HT1080 (cell line): ENCODE measurements at regions not wholly inside any gene's neighbourhood (a gene's known extent, or its start where the extent isn't known, plus 50 kb on each side); places are given as distances from the start of the nearest gene placed in this dataset.
"Not testable (repeated sequence)": the region's sequence is repeated elsewhere in the genome, so short reads cannot be mapped to it uniquely, and the experiment has no call there.

ENCODE experiments used
- DNase-seq: peaks from one replicate; pipeline ENCODE4 v3.0.0-alpha.2; 2015; ENCODE audit warnings: low read depth

DNA sequence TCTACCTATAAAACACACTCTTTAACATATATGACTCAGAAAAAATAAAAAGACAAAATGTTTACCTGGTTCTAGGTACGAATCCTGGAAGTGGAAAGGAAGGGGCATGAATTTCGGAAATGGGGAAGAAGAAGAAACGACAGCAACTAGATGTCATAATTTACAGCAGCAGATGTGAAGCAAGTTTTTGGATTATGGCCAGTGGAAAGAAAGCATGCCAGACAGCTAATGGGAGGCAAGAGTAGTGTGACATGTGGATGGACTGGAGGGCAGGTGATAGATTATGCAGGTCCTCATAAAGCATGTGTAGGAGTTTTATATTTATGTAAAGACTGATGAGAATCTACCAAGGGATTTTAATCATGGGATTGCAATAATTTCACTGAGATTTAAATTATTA is 279.0 kb upstream of the TACR3 start:
- no peak for DNase-seq

DNA sequence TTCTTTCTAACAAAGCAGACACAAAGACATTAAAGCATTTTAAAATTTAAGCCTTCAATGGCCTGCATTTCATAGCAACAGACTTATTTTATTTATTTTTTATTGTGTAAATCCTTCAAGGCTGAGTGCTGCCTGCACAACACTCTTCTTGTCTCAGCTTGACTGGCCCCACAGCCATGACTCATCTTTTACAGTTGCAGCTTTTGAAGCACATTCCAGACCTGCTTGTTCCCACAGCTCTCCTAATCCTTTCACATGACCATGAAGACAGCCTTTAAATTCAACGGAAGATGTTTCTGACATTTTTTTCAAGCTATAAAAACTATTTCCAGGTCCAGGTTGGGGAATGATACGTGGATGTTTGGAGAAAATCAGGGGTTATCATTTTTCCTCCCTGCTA is 276.9 kb upstream of the TACR3 start:
- DNase-seq = peak; percentile 94

DNA sequence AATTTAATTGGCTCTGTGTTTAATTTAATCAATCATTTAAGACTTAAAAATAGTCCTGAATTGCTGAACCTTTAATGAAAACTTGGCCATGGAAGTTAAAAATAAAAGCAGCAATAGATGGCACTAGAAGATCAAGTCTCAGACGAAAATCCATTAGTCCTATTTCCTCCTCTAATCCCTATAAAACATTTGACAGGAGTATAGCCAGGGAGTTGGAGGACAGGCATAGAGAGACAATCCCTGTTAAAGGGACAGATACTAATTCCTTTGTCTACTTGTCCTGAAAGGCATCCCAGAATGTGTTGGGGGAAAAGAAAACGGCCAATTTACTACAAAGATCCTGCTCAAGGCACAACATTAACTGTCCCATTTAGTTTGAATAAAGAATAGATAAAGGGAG is 276.3 kb upstream of the TACR3 start:
- DNase-seq = peak; percentile 62

DNA sequence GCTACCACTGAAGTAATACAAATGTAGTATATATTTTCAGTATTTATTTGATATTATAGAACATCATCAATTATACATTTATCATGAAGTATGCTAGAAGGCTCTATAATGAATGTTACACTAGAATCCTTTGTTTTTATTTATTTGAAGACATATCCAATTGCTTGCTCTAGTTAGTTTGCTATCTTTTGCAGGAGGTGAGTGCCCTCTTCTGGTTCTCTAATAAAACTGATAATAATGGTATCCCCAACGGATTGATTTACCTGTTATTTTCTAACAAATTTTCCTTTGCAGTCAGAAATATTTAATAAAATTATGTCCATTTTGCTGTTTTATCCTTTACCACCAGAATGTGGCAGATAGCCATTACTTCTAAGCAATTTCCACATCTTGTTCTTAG is 274.3 kb upstream of the TACR3 start:
- no peak for DNase-seq

DNA sequence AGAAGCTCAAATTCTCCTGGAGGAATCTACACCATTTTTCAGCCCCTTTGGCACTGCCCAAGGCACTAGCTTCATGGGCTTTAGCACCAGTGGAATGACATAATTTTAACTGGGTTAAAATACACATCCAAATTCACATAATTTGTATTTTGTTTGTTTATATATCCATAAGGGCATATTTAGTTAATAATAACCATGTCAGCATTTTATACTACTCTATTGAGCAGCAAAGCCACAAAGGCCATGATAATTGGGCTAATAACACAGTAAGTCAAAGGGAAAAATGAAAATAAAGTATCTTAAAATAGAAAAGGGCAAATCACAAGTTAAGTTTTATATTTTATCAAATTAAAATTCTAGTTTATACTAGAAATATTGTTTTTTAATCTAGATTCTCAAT is 262.7 kb upstream of the TACR3 start:
- DNase-seq = no peak

DNA sequence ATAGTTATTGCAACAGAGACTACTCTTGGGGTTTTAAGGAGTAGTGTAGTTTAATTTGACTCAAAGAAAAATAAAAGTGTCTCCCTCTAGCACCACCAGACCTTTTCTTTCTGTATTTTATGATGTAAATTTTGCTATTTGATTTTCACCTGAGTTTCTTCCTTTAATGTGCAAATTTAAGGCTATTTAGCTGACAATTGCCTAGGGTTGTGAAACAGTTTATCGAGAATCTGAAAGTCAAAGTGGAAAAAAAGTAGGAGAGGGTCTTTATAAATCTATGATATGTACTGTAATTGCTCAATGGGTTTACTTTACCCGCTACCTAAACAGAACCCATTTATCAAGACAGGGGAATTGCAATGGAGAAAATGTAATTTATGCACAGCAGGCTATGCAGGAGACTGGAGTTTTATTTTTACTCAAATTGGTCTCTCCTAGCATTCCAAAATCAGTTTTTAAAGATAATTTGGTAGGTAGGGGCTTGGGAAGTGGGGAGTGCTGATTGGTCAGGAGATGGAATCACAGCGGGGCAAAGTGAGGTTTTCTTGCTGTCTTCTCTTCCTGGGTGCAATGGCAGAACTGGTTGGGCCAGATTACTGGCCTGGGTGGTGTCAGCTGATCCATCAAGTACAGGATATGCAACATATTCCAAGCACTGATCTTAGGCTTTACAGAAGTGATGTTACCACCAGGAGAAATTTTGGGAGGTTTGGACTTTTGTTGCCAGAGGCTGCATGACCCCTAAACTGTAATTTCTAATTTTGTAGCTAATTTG is 228.6 kb upstream of the TACR3 start:
- no peak for DNase-seq

DNA sequence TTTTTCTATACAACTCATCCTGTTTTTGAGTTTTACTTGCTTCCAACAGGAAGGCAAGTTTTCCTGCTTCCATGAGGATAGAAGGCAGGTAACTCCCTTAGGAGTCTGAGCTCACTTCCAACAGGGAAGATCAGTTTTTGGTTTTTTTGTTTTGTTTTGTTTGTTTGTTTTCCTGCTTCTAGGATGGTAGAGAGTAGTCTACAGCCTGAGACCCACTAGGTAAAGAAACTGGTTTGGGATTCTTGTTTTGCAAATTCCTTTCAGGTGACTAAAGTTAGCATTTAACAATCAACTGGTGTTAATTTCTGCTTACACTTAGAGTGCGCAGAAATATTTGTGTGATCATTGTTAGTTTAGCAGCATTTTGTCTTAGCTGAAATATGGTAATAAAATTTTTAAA is 227.8 kb upstream of the TACR3 start:
- DNase-seq = no peak

DNA sequence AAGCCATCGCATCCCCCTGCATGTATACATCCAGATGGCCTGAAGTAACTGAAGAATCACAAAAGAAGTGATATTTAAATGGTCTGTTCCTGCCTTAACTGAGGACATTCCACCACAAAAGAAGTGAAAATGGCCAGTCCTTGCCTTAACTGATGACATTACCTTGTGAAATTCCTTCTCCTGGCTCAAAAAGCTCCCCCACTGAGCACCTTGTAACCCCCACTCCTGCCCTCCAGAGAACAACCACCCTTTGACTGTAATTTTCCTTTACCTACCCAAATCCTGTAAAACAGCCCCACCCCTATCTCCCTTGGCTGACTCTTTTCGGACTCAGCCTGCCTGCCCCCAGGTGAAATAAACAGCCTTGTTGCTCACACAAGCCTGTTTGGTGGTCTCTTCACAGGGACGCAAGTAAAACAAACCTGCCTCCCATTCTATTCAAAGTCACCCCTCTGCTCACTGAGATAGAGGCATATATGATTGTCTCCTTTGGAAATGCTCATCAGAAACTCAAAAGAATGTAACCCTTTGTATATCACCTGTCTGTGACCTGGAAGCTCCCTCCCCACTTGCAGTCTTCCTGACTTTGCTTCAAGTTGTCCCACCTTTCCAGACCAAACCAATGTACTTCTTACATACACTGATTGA is 227.0 kb upstream of the TACR3 start:
- not testable (repeated sequence) for DNase-seq

DNA sequence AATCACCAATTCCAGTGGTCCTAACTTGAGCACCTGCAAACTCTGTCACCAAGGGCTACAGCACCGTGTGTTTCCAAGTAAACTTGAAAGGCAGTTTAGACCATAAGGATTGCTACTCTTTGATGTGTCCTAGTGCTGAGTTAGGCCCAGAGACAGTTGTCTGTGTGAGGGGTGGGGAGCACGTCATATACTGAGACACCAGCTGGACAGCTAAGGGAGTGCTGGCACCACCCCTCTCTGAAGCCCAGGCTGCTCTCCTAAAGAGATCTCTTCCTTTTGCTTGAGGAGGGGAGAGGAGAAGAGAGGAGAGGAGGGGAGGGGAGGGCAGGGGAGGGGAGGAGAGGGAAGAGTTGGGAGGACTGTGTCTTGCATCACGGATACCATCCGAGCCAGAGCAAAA is 218.7 kb upstream of the TACR3 start:
- DNase-seq = no peak

DNA sequence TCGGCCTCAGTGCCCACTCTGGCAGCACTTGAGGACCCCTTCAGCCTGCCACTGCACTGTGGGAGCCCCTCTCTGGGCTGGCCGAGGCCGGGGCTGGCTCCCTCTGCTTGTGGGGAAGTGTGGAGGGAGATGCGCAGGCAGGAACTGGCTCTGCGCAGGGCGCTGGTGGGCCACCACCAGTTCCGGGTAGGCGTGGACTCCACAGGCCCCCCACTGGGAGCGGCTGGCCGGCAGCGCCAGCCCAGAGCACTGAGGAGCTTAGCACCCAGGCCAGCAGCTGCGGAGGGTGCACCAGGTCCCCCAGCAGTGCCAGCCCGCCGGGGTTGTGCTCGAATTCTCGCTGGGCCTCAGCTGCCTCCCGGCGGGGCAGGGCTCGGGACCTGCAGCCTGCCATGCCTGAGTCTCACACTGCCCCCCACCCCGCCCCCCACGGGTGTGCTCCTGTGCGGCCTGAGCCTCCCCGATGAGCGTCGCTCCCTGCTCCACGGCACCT is 216.9 kb upstream of the TACR3 start:
- DNase-seq = no peak

DNA sequence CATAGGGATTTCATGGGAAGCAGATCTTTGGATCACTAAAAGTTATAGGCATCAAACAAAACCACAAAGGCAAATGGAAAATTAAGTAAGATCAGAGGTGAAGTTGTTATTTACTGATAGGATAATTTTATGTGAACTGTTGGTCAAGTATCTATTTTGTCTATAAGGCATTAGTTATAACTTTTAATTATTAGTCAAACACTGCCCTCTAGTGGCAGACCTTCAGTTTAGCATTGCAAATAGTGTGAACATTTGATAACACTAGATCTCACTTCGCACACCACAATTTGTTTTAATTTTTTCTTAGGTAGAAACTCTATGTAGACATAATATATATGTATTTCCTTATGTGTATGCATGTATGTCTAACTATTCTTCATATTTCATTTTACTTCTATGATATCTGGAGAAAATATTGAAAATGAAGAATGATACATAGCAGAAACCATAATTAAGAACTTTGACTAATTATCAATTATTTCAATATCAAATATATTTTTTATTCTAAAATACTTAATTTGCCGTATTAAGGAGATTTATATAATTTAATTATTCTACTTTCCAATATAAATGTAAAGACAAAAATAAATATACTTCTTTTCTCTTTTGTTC is 214.5 kb upstream of the TACR3 start:
- peak; percentile 26 for DNase-seq

DNA sequence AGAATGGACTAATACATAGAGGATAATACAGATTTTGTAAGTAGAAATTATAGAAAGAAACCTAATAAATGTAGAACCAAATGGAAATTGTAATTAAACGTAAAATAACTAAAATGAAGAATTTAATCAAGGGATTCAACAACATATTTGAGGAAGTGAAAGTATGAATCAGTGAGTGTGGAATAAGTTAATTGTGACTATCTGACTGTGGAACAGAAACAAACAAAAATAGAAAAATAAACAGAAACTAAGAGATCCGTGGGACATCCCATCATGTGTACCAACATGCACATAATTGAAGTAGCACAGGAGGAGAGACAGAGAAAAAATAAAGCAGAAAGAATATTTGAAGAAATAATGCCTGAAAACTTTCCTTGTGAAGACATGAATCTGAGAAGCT is 208.6 kb upstream of the TACR3 start:
- DNase-seq = no peak

DNA sequence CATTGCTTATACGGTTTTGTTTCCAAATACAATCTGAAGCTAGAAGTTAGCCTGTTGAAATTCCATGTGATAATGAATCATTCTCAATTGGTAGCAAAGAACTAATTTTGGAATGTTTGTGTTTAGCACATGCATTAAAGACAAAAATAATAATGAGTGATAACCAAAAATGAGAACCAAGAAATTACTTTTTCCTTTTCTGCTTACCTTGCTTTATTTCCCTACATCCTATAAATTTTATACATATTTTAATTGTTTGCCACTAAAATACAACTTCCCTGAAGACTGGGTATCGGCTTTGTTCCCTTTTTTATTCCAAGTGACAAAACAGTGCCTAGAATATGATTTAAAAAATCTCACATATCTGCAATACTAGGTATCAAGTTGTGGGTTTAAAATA is 203.8 kb upstream of the TACR3 start:
- DNase-seq = no peak

DNA sequence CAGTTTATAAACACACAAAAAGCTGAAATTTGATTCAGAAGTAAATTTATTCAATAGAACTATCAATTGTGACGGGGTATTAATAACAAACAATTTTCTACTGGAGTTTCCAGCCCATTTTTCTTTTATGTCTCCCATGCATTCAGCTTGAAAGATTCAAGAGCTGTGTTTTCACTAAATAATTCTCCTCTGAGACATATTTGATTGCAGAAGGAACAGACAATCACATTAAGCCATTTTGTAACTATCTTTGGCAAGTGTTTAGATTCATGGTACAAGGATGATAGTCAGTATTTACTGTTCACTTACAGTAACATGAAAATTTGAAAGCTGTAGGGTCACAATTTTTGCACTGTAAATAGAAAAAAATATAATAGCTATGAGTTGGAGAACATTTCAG is 198.4 kb upstream of the TACR3 start:
- DNase-seq = no peak

DNA sequence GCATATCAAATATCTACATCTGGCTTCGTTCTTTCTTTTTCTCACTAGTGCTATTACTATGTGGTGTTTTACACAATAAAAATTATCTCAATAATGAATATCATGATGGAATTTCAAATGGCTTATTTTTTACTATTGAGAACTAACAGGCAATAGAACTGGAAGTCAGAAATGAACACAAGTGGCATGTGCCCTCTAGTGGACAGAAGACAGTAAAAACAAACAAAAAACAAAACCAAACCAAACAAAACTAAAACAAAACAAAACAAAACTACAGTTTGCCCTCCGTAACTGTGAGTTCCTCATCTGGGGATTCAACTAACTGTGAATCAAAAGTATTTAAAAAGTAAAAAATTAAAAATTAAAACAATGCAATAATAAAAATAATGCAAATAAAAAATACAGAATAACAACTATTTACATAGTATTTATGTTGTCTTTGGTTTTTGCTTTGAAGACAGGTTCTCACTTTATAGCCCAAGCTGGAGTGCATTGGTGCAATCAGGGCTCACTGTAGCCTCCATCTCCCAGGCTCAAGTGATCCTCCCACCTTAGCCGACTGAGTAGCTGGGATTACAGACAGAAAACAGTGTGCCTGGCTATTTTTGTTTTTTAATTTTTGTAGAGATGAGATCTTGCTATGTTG is 195.6 kb upstream of the TACR3 start:
- no peak for DNase-seq

DNA sequence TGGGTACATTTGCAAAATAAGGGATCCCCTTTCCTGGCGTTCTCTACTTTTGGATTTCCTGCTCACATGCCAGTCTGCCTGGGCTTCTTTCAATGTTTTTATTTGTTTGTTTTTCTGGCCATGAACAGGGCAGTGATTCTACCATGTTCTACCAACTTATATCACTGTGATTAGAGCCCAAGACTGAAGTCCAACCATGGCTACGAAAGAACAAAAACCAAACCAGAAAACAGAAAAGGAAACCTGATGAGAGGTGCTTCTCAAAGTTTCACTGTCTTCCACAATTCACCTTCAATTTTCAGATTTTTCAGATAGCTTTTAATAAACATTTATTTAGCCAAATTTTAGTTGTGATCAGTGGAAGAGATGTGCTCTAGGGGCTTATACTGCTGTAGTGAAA is 187.6 kb upstream of the TACR3 start:
- no peak for DNase-seq

DNA sequence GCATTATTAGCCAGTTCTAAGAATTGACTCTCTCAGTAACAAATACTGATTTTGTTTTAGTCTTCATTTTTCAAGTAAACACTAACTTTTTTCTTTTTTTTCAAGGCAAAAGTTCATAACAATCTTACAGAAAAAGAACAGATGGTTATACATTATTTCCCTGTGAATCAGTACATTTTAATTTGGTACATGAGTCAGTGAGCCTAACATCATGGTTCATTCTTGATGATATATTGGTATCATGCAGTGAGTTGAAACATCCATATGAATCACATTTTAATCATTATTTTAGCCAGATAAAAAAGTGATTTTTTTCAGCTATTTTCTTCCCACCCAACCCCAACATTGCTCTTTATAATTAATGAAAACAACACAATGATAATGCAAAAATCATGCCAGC is 184.3 kb upstream of the TACR3 start:
- DNase-seq = peak; percentile 9

DNA sequence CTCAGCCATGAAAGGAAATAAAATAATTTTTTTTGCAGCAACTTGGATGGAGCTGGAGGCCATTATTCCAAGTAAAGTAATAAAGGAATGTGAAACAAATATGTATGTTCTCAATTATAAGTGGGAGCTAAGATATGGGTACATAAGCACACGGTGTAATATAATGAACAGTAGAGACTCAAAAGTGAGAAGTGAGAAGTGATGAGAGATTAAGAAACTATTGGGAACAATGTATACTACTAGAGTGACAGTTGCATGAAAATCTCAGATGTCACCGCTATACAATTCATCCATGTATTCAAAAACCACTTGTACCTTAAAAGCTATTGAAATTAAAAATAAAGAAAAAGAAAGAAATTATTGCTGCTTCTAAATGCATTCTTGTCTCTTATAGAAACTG is 182.9 kb upstream of the TACR3 start:
- no peak for DNase-seq

DNA sequence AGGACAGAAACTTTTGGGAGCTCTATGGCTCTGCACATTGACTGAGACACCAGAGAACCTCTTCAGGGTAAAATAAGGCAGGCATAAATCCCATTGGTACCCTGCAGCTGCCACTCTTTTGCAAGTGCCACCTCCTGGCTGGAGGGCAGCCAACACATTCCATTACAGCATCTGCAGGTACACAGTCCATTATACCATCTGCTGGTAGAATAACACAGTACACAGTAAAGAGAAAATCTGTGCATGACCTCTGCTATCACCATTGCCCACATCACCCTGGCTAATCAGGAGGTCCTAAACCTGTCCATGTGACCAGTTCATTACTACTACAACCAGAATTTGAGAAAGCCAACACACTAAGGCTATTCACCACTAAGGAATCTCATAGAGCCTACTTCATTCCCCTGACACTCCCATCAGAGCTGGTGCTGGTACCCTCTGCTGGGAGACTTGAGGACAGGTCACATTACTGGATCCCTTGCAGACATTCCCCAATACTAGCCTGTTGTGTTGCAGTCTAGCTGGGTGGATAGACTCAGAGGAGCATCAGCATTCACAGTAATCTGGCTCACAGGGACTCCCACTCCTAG is 176.2 kb upstream of the TACR3 start:
- no peak for DNase-seq

DNA sequence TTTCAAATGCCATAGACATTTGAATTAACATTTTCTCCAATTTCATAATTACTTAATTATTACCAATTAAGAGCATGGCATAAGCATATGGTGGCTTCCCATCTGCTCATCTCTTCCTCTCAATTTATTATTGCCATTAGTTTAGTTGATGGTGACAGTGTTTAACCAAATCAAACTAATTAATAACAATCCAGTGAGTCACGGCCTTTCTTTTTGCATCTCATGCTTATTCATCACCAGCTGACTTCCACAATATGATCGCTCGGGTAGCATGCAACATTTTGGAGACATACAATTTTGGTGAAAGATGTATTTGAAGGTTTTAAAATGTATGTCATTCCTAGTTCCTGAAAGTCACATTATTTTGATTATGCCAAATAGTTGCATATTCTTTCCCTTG is 172.8 kb upstream of the TACR3 start:
- no peak for DNase-seq

DNA sequence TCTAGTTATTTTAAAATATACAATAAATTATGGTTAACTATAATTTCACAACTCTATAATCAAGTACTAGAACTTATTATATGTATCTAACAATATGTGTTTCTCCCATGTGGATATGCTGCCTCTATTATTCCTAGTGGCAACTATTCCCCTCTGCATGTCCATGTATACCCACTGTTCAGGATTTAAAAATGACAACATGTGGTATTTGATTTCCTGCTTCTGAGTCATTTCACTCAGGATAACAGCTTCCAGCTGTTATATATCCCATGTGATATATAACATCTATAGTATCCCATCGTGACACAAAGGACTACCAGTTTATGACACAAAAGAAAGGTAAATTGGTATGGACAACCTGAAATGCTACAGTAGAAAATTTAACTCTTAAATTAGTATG is 167.4 kb upstream of the TACR3 start:
- peak; percentile 66 for DNase-seq

DNA sequence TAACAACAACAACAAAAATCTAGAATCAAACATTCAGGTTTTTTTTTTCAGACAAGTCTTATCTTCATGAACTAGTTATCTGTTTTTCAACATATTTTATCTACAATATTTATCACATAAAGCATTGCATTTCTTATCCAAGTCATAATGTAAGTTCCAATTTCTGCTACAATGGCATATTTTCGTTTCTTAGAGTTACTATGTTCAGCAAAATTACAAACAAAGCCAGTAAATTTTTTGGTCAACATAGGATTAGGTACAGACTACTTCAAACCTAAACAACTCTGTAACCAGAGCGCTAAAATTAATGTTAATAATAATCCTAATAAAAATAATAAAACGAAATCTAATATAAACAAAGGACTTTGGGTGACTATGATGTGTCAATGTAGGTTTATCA is 165.4 kb upstream of the TACR3 start:
- DNase-seq = no peak
